HCT116 (cell line): ENCODE measurements at regions not wholly inside any gene's neighbourhood (a gene's known extent, or its start where the extent isn't known, plus 50 kb on each side); places are given as distances from the start of the nearest gene placed in this dataset.

Source experiments
- ATAC-seq: fragments of 200-7000 bp; cut with Tn5 transposase; 2 replicates; pipeline ENCODE4 v1.9.1; 2020; ENCODE audit warnings: mild to moderate bottlenecking, moderate library complexity
- BruUV-seq: library from RNA; stranded (reverse); fragments of 400-500 nt; replicated peaks from 2 replicates; lab custom pipeline; 2021; lab: Mats Ljungman, UMichigan
- CTCF ChIA-PET: fragments of 300-600 bp; sonication (Branson Sonifier 250); formaldehyde crosslinking; loops from one replicate; lab custom pipeline; 2021; ENCODE audit warnings: antibody characterized with exemption; lab: Charles Lee
- POLR2A ChIA-PET: fragments of 300-600, 350-600 bp; sonication (Branson Sonifier 250); formaldehyde crosslinking; loops from one replicate; lab custom pipeline; 2021; ENCODE audit warnings: antibody characterized with exemption; lab: Charles Lee
- RAD21 ChIA-PET, 2 experiments: fragments of 300-600 bp; sonication (Branson Sonifier 250); formaldehyde crosslinking; loops; one replicate each; lab custom pipeline; 2023; ENCODE audit warnings: low total read pairs in 2 of 2; ENCODE audit not compliant: uncharacterized antibody in 2 of 2, unreplicated experiment in 2 of 2, low non-redundant PET in 1 of 2; lab: Charles Lee
- DNase-seq: peaks from one replicate; pipeline ENCODE4 v3.0.0-alpha.2; 2010; ENCODE audit warnings: low read depth, low spot score
- H2AFZ ChIP-seq: fragments of 200-600 bp; shearing (Covaris generic), sonication (generic); 2 replicates; pipeline ENCODE4 v1.6.1; 2017; ENCODE audit warnings: low read depth, mixed run types, mixed read lengths, antibody characterized with exemption, low read length; ENCODE audit not compliant: poor library complexity, severe bottlenecking
- H3K27ac ChIP-seq: 2 replicates; pipeline ENCODE4 v1.5.1; 2012; ENCODE audit warnings: low read depth, low read length
- H3K27me3 ChIP-seq: fragments of 200-600 bp; sonication (generic); 2 replicates; pipeline ENCODE4 v1.6.1; 2016; ENCODE audit warnings: mixed run types, low read length, mixed read lengths; ENCODE audit not compliant: insufficient read depth
- H3K36me3 ChIP-seq, 2 experiments: fragments of 200-500 bp in 1 of 2; fragments of 200-600 bp in 1 of 2; sonication (Bioruptor generic) in 1 of 2; sonication (generic) in 1 of 2; 2 replicates each; pipeline versions ENCODE4 v1.5.1 to v1.6.1; 2014 to 2016; ENCODE audit warnings: low read length in 2 of 2, inconsistent platforms in 1 of 2, mixed read lengths in 1 of 2, mixed run types in 1 of 2; ENCODE audit not compliant: insufficient read depth in 2 of 2, control insufficient read depth in 1 of 2
- H3K4me1 ChIP-seq, 2 experiments: fragments of 200-600 bp in 1 of 2; sonication (generic) in 1 of 2; 2 replicates each; pipeline versions ENCODE4 v1.5.1 to v1.6.1; 2012 to 2017; ENCODE audit warnings: low read length in 2 of 2, inconsistent platforms in 1 of 2, mild to moderate bottlenecking in 1 of 2, mixed read lengths in 1 of 2, mixed run types in 1 of 2, moderate library complexity in 1 of 2; ENCODE audit not compliant: insufficient read depth in 2 of 2, control insufficient read depth in 1 of 2
- H3K4me2 ChIP-seq: fragments of 200-600 bp; sonication (generic); 2 replicates; pipeline ENCODE4 v1.6.1; 2017; ENCODE audit warnings: mixed run types, low read length, mixed read lengths
- H3K4me3 ChIP-seq, 2 experiments: fragments of 200-600 bp in 1 of 2; sonication (generic) in 1 of 2; replicated peaks in 1 of 2; 2 replicates each; pipeline ENCODE4 v1.5.1; 2011 to 2016; ENCODE audit warnings: low read length in 2 of 2, control low read depth in 1 of 2, low read depth in 1 of 2, mild to moderate bottlenecking in 1 of 2, mixed read lengths in 1 of 2, mixed run types in 1 of 2
- H3K79me2 ChIP-seq: fragments of 200-600 bp; sonication (generic); 2 replicates; pipeline ENCODE4 v1.6.1; 2017; ENCODE audit warnings: mild to moderate bottlenecking, mixed run types, low read length, moderate library complexity, mixed read lengths; ENCODE audit not compliant: insufficient read depth
- H3K9ac ChIP-seq: fragments of 200-600 bp; sonication (generic); 2 replicates; pipeline ENCODE4 v1.6.1; 2016; ENCODE audit warnings: low read length, mixed read lengths
- H3K9me2 ChIP-seq: fragments of 200-600 bp; sonication (generic), shearing (Covaris generic); 2 replicates; pipeline ENCODE4 v1.6.1; 2017; ENCODE audit warnings: mixed run types, mild to moderate bottlenecking, moderate library complexity; ENCODE audit not compliant: insufficient read depth
- H3K9me3 ChIP-seq, 2 experiments: fragments of 200-500 bp in 1 of 2; fragments of 200-600 bp in 1 of 2; sonication (Bioruptor generic) in 1 of 2; sonication (generic) in 1 of 2; 2 replicates each; pipeline ENCODE4 v1.6.1; 2014 to 2017; ENCODE audit warnings: low read length in 2 of 2, mixed read lengths in 2 of 2, inconsistent platforms in 1 of 2, low read depth in 1 of 2, mild to moderate bottlenecking in 1 of 2, mixed run types in 1 of 2, moderate library complexity in 1 of 2; ENCODE audit not compliant: control insufficient read depth in 1 of 2, insufficient read depth in 1 of 2
- H4K20me1 ChIP-seq: fragments of 200-600 bp; sonication (generic), shearing (Covaris generic); 2 replicates; pipeline ENCODE4 v1.6.1; 2017; ENCODE audit warnings: mixed run types, mild to moderate bottlenecking, moderate library complexity; ENCODE audit not compliant: insufficient read depth
- CBX3 ChIP-seq: IDR thresholded peaks from 2 replicates; pipeline ENCODE4 v1.6.1; 2012; ENCODE audit warnings: low read depth
- CEBPB ChIP-seq: IDR thresholded peaks from 2 replicates; pipeline ENCODE4 v1.6.1; 2012; ENCODE audit warnings: low read depth
- ELF1 ChIP-seq: IDR thresholded peaks from 2 replicates; pipeline ENCODE4 v1.6.1; 2012; ENCODE audit warnings: low read depth, borderline replicate concordance
- EZH2 ChIP-seq: fragments of 200-600 bp; sonication (generic); IDR thresholded peaks from 2 replicates; pipeline ENCODE4 v1.6.1; 2017; ENCODE audit warnings: antibody characterized with exemption, mixed run types
- FOSL1 ChIP-seq: IDR thresholded peaks from 2 replicates; pipeline ENCODE4 v1.6.1; 2012; ENCODE audit warnings: low read depth
- POLR2A ChIP-seq: IDR thresholded peaks from 2 replicates; pipeline ENCODE4 v1.7.0; 2011; ENCODE audit warnings: borderline replicate concordance; ENCODE audit not compliant: insufficient read depth, insufficient read length; ENCODE audit errors: extremely low read depth
- POLR2AphosphoS5 ChIP-seq: IDR thresholded peaks from 2 replicates; pipeline ENCODE4 v1.6.1; 2011; ENCODE audit warnings: mild to moderate bottlenecking, low read depth, low read length, moderate library complexity
- RAD21 ChIP-seq: IDR thresholded peaks from 2 replicates; pipeline ENCODE4 v1.6.1; 2012; ENCODE audit warnings: low read depth, mild to moderate bottlenecking
- SIN3A ChIP-seq: IDR thresholded peaks from 2 replicates; pipeline ENCODE4 v1.6.1; 2012; ENCODE audit warnings: low read depth
- TCF7L2 ChIP-seq: IDR thresholded peaks from 2 replicates; pipeline ENCODE4 v1.7.0; 2011; ENCODE audit warnings: borderline replicate concordance, inconsistent platforms; ENCODE audit not compliant: insufficient read depth, insufficient read length; ENCODE audit errors: extremely low read depth
- YY1 ChIP-seq: IDR thresholded peaks from 2 replicates; pipeline ENCODE4 v1.6.1; 2011; ENCODE audit warnings: low read length, low read depth, moderate library complexity, mild to moderate bottlenecking; ENCODE audit not compliant: insufficient replicate concordance; ENCODE audit errors: extremely low read depth
- intact Hi-C: fragments of 100-400 bp; cut with micrococcal nuclease; formaldehyde crosslinking; loops from 2 replicates; pipeline ENCODE4 v1.10.0; 2022
- TF ChIP-seq, protein P1 (sequence below): IDR thresholded peaks from 2 replicates; pipeline ENCODE4 v1.6.1; 2011; ENCODE audit warnings: mild to moderate bottlenecking, low read length, moderate library complexity; ENCODE audit not compliant: insufficient replicate concordance; ENCODE audit errors: extremely low read depth
- TF ChIP-seq, protein P2 (sequence below): IDR thresholded peaks from 2 replicates; pipeline ENCODE4 v1.6.1; 2012; ENCODE audit warnings: low read depth
- TF ChIP-seq, protein P3 (sequence below): IDR thresholded peaks from 2 replicates; pipeline ENCODE4 v1.6.1; 2012

DNA sequence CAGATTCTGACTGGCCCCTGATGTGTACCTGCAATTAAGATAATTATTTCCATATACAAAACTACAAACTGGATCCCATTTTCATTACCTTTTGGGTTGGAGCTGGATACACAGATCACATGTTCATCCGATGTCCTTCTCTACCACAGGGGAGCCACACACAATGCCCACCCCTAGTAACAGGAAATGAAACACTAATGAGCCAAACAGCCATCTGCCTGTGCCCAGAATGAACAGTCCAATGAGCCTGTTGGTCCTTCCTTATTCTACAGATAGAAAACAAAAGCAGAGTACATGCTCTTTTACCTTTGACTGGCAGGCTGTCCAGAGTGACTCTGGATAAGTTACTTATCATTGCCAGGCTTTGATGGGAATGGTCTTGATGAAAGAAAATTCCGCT is 68.6 kb downstream of the SIPA1L2 start:
- no peaks in the 10 kb centered on the region for H4K20me1 ChIP-seq
- no peak overlapping the region for H3K9ac ChIP-seq
- H3K4me1 ChIP-seq: no peaks in the 10 kb centered on the region
- no peak overlapping the region for H3K4me3 ChIP-seq
- no peaks in the 10 kb centered on the region for H3K9me3 ChIP-seq
- ChIA-PET CTCF (no interaction called here), RAD21 (no interaction called here), POLR2A (no interaction called here)
- H3K79me2 ChIP-seq: no peaks in the 10 kb centered on the region
- H3K4me2 ChIP-seq: no peak overlapping the region
- no peak for TF ChIP-seq CEBPB
- TF ChIP-seq, protein P1, sequence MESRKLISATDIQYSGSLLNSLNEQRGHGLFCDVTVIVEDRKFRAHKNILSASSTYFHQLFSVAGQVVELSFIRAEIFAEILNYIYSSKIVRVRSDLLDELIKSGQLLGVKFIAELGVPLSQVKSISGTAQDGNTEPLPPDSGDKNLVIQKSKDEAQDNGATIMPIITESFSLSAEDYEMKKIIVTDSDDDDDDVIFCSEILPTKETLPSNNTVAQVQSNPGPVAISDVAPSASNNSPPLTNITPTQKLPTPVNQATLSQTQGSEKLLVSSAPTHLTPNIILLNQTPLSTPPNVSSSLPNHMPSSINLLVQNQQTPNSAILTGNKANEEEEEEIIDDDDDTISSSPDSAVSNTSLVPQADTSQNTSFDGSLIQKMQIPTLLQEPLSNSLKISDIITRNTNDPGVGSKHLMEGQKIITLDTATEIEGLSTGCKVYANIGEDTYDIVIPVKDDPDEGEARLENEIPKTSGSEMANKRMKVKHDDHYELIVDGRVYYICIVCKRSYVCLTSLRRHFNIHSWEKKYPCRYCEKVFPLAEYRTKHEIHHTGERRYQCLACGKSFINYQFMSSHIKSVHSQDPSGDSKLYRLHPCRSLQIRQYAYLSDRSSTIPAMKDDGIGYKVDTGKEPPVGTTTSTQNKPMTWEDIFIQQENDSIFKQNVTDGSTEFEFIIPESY: no peak
- no peak for TF ChIP-seq TCF7L2
- no peak for TF ChIP-seq POLR2AphosphoS5
- TF ChIP-seq ELF1: no peak
- TF ChIP-seq, protein P2, sequence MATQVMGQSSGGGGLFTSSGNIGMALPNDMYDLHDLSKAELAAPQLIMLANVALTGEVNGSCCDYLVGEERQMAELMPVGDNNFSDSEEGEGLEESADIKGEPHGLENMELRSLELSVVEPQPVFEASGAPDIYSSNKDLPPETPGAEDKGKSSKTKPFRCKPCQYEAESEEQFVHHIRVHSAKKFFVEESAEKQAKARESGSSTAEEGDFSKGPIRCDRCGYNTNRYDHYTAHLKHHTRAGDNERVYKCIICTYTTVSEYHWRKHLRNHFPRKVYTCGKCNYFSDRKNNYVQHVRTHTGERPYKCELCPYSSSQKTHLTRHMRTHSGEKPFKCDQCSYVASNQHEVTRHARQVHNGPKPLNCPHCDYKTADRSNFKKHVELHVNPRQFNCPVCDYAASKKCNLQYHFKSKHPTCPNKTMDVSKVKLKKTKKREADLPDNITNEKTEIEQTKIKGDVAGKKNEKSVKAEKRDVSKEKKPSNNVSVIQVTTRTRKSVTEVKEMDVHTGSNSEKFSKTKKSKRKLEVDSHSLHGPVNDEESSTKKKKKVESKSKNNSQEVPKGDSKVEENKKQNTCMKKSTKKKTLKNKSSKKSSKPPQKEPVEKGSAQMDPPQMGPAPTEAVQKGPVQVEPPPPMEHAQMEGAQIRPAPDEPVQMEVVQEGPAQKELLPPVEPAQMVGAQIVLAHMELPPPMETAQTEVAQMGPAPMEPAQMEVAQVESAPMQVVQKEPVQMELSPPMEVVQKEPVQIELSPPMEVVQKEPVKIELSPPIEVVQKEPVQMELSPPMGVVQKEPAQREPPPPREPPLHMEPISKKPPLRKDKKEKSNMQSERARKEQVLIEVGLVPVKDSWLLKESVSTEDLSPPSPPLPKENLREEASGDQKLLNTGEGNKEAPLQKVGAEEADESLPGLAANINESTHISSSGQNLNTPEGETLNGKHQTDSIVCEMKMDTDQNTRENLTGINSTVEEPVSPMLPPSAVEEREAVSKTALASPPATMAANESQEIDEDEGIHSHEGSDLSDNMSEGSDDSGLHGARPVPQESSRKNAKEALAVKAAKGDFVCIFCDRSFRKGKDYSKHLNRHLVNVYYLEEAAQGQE: no peak
- no peak for TF ChIP-seq RAD21
- no peak for TF ChIP-seq CBX3
- no peak for TF ChIP-seq EZH2
- no peak for TF ChIP-seq POLR2A
- TF ChIP-seq FOSL1: no peak
- TF ChIP-seq YY1: no peak
- no peak for TF ChIP-seq SIN3A
- TF ChIP-seq, protein P3, sequence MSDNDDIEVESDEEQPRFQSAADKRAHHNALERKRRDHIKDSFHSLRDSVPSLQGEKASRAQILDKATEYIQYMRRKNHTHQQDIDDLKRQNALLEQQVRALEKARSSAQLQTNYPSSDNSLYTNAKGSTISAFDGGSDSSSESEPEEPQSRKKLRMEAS: no peak
- H3K27ac ChIP-seq: no peak overlapping the region
- H3K9me2 ChIP-seq: no peaks in the 10 kb centered on the region
- intact Hi-C loops: no loop called here
- H2AFZ ChIP-seq: no peak overlapping the region
- no peaks in the 10 kb centered on the region for H3K27me3 ChIP-seq
- ATAC-seq: no peak
- no peaks in the 10 kb centered on the region for H3K36me3 ChIP-seq
- no peak for DNase-seq
- no TSS peak for BruUV-seq
